ENCODE measurements at regions not wholly inside any gene's neighbourhood (a gene's known extent, or its start where the extent isn't known, plus 50 kb on each side); places are given as distances from the start of the nearest gene placed in this dataset.
A peak's percentile ranks its signal among the peaks of the same experiment; 100 is the strongest.

DNA sequence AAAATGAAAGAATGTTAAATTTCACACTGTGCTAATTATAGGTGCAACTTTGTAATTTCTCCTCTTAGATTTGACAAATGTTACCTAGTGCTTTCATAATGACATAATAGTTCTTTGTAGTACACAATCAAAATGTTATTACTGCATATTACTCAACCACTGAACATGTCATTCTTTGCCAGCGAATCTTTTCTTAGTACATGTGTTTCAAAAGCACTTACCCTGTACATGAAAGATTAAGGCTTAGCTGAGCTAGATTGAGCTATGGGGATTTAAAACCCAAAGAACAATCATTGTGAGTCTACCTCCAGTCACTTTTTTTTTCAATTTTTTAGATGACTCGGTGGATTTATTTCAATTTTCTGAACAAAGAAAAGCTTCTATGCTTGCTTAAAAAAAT, 123.5 kb upstream of the FERD3L start (continued):
- TF ChIP-seq, protein P1, sequence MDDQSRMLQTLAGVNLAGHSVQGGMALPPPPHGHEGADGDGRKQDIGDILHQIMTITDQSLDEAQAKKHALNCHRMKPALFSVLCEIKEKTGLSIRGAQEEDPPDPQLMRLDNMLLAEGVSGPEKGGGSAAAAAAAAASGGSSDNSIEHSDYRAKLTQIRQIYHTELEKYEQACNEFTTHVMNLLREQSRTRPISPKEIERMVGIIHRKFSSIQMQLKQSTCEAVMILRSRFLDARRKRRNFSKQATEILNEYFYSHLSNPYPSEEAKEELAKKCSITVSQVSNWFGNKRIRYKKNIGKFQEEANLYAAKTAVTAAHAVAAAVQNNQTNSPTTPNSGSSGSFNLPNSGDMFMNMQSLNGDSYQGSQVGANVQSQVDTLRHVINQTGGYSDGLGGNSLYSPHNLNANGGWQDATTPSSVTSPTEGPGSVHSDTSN (IDR thresholded peaks at IDR 0.05), result no peak
- TF ChIP-seq GABPA (IDR thresholded peaks at IDR 0.05; ENCODE audit: low read depth), result no peak
- TF ChIP-seq, protein P2, sequence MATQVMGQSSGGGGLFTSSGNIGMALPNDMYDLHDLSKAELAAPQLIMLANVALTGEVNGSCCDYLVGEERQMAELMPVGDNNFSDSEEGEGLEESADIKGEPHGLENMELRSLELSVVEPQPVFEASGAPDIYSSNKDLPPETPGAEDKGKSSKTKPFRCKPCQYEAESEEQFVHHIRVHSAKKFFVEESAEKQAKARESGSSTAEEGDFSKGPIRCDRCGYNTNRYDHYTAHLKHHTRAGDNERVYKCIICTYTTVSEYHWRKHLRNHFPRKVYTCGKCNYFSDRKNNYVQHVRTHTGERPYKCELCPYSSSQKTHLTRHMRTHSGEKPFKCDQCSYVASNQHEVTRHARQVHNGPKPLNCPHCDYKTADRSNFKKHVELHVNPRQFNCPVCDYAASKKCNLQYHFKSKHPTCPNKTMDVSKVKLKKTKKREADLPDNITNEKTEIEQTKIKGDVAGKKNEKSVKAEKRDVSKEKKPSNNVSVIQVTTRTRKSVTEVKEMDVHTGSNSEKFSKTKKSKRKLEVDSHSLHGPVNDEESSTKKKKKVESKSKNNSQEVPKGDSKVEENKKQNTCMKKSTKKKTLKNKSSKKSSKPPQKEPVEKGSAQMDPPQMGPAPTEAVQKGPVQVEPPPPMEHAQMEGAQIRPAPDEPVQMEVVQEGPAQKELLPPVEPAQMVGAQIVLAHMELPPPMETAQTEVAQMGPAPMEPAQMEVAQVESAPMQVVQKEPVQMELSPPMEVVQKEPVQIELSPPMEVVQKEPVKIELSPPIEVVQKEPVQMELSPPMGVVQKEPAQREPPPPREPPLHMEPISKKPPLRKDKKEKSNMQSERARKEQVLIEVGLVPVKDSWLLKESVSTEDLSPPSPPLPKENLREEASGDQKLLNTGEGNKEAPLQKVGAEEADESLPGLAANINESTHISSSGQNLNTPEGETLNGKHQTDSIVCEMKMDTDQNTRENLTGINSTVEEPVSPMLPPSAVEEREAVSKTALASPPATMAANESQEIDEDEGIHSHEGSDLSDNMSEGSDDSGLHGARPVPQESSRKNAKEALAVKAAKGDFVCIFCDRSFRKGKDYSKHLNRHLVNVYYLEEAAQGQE (IDR thresholded peaks at IDR 0.05; ENCODE audit: low read depth, low read length), result no peak
- TF ChIP-seq, protein P3, sequence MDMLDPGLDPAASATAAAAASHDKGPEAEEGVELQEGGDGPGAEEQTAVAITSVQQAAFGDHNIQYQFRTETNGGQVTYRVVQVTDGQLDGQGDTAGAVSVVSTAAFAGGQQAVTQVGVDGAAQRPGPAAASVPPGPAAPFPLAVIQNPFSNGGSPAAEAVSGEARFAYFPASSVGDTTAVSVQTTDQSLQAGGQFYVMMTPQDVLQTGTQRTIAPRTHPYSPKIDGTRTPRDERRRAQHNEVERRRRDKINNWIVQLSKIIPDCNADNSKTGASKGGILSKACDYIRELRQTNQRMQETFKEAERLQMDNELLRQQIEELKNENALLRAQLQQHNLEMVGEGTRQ (IDR thresholded peaks at IDR 0.05; ENCODE audit: borderline replicate concordance, low read depth, low read length), result no peak

DNA sequence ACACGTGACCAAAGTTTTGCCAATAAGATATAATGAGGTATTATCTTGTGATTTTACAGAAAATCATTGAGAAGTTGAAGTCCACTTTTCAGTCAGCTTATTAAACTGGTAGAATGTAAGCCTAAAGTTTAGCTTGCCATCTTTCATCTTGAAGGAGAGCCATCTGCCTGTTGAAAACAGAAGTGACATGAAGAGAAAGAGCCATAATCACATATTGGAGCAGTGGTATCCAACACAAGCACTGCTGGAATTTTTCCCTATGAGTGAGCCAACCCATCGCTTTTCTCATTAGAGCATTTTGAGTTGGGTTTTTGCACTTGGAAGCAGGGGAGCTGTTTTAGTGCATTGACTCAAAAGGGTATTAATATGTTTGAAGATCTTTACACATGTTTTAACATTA, 117.6 kb upstream of the FERD3L start:
- no peak for DNase-seq
- H3K27ac ChIP-seq (ENCODE audit: low read depth in 2 of 2, low read length in 1 of 2), result no peak overlapping the region
- no peaks in the 10 kb centered on the region for H4K20me1 ChIP-seq (ENCODE audit: insufficient read depth)
- WGBS (ENCODE audit: low lambda C conversion rate), result 24% methylated on average over 2 of the region's 2 CpGs
- POLR2A ChIA-PET, result no interaction called here
- no peaks in the 10 kb centered on the region for H3K9me3 ChIP-seq
- H3K4me3 ChIP-seq (ENCODE audit: low read depth in 2 of 2, low read length in 1 of 2), result no peak overlapping the region
- H3F3A ChIP-seq (replicated peaks; ENCODE audit: insufficient read depth), result no peaks in the 10 kb centered on the region
- no peak overlapping the region for H3K9ac ChIP-seq
- no peaks in the 10 kb centered on the region for H3K4me1 ChIP-seq (ENCODE audit: control insufficient read depth in 1 of 2, insufficient read depth in 2 of 2, low read depth in 1 of 2, low read length in 1 of 2)
- CTCF ChIA-PET, result interaction anchor here (1.9 kb wide), 1 partner anchor 15 kb away, joined by 5 read pairs; no protein-coding TSS in a partner anchor
- no peaks in the 10 kb centered on the region for H3K79me2 ChIP-seq (ENCODE audit: insufficient read depth)
- H3K27me3 ChIP-seq (ENCODE audit: insufficient read depth), result peaks cover 4% of the 10 kb centered on the region
- no peak for TF ChIP-seq RFX5 (IDR thresholded peaks at IDR 0.05; ENCODE audit: low read length)
- 0 out of 2 replicates have a peak, but pooled peaks have one; percentile 12 for TF ChIP-seq RAD21 (IDR thresholded peaks at IDR 0.05; ENCODE audit: low read length)
- no peak overlapping the region for H2AFZ ChIP-seq (ENCODE audit: low read depth)
- H3K36me3 ChIP-seq (replicated peaks in 1 of 2; ENCODE audit: control insufficient read depth in 1 of 2, insufficient read depth in 2 of 2, low read length in 1 of 2), result no peaks in the 10 kb centered on the region
- H3K4me2 ChIP-seq, result no peak overlapping the region
- no peaks in the 10 kb centered on the region for H3K9me2 ChIP-seq

DNA sequence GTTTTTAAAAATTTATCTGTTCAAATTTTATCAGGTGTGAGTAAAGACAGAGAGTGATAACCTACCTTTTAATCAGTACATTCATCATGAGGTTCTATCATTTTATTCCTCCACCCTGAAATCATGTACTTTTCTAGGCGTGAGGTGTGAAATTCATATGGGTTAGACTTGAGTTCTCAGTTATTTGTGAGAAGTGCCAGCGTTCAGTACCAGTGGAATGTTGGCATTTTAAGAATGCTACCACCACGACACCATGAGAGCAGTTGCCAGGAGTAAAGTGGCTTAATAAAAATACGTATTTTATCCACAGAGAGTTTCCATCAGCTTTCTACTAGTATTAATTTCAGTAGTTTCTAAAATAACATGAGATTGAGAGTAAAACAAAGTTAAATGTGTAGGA, 104.1 kb upstream of the FERD3L start:
- no peak for TF ChIP-seq RCOR1 (IDR thresholded peaks at IDR 0.05; ENCODE audit: low read length)
- TF ChIP-seq, protein P4, sequence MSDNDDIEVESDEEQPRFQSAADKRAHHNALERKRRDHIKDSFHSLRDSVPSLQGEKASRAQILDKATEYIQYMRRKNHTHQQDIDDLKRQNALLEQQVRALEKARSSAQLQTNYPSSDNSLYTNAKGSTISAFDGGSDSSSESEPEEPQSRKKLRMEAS (IDR thresholded peaks at IDR 0.05; ENCODE audit: low read depth), result no peak
- TF ChIP-seq, protein P5, sequence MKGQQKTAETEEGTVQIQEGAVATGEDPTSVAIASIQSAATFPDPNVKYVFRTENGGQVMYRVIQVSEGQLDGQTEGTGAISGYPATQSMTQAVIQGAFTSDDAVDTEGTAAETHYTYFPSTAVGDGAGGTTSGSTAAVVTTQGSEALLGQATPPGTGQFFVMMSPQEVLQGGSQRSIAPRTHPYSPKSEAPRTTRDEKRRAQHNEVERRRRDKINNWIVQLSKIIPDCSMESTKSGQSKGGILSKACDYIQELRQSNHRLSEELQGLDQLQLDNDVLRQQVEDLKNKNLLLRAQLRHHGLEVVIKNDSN (IDR thresholded peaks at IDR 0.05; ENCODE audit: borderline replicate concordance, low read depth), result no peak
- TF ChIP-seq, protein P6, sequence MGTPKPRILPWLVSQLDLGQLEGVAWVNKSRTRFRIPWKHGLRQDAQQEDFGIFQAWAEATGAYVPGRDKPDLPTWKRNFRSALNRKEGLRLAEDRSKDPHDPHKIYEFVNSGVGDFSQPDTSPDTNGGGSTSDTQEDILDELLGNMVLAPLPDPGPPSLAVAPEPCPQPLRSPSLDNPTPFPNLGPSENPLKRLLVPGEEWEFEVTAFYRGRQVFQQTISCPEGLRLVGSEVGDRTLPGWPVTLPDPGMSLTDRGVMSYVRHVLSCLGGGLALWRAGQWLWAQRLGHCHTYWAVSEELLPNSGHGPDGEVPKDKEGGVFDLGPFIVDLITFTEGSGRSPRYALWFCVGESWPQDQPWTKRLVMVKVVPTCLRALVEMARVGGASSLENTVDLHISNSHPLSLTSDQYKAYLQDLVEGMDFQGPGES (IDR thresholded peaks at IDR 0.05; ENCODE audit: low read depth, low read length), result no peak
- TF ChIP-seq RAD21 (IDR thresholded peaks at IDR 0.05; ENCODE audit: low read length), result no peak
- no peak for TF ChIP-seq FOSL2 (IDR thresholded peaks at IDR 0.05; ENCODE audit: borderline replicate concordance, low read depth)
- TF ChIP-seq GATA2 (CRISPR knock-in tag; IDR thresholded peaks at IDR 0.05), result no peak
- TF ChIP-seq RXRA (IDR thresholded peaks at IDR 0.05; ENCODE audit: borderline replicate concordance, low read depth), result no peak
- TF ChIP-seq NFIC (IDR thresholded peaks at IDR 0.05; ENCODE audit: borderline replicate concordance), result no peak
- no peak for TF ChIP-seq MEF2A (IDR thresholded peaks at IDR 0.05; ENCODE audit: borderline replicate concordance, low read depth)
- H3K9ac ChIP-seq, result no peak overlapping the region
- H3K9me3 ChIP-seq, result no peaks in the 10 kb centered on the region
- WGBS (ENCODE audit: low lambda C conversion rate), result 25% methylated on average over 4 of the region's 4 CpGs
- no peaks in the 10 kb centered on the region for H3K36me3 ChIP-seq (replicated peaks in 1 of 2; ENCODE audit: control insufficient read depth in 1 of 2, insufficient read depth in 2 of 2, low read length in 1 of 2)
- H3K9me2 ChIP-seq, result no peaks in the 10 kb centered on the region
- no peak overlapping the region for H3K27ac ChIP-seq (ENCODE audit: low read depth in 2 of 2, low read length in 1 of 2)
- H3K27me3 ChIP-seq (ENCODE audit: insufficient read depth), result no peaks in the 10 kb centered on the region
- H3K4me3 ChIP-seq (ENCODE audit: low read depth in 2 of 2, low read length in 1 of 2), result no peak overlapping the region
- 0 out of 4 replicates have a peak, but pooled peaks cover 0 to 4% of the 10 kb centered on the region in 2 experiments for H3K4me1 ChIP-seq (ENCODE audit: control insufficient read depth in 1 of 2, insufficient read depth in 2 of 2, low read depth in 1 of 2, low read length in 1 of 2)
- H3K4me2 ChIP-seq, result 0 out of 2 replicates have a peak overlapping the region, but pooled peaks have one; percentile 22
- POLR2A ChIA-PET, result no interaction called here
- CTCF ChIA-PET, result no interaction called here
- no peak for DNase-seq
- H2AFZ ChIP-seq (ENCODE audit: low read depth), result no peak overlapping the region
- no peaks in the 10 kb centered on the region for H3F3A ChIP-seq (replicated peaks; ENCODE audit: insufficient read depth)
- no peaks in the 10 kb centered on the region for H3K79me2 ChIP-seq (ENCODE audit: insufficient read depth)
- H4K20me1 ChIP-seq (ENCODE audit: insufficient read depth), result no peaks in the 10 kb centered on the region
